WTC11 (cell line): ENCODE measurements at regions not wholly inside any gene's neighbourhood (a gene's known extent, or its start where the extent isn't known, plus 50 kb on each side); places are given as distances from the start of the nearest gene placed in this dataset.

Source experiments
- ATAC-seq: fragments of 200-7000 bp; cut with Tn5 transposase; 2 replicates; pipeline ENCODE4 v1.10.0; 2021; ENCODE audit warnings: mild to moderate bottlenecking, moderate library complexity
- CTCF ChIA-PET: fragments of 300-600 bp; sonication (Branson Sonifier 250); formaldehyde crosslinking; loops from one replicate; lab custom pipeline; 2021; ENCODE audit warnings: antibody characterized with exemption; lab: Charles Lee
- POLR2A ChIA-PET: fragments of 350-600 bp; sonication (Branson Sonifier 250); formaldehyde crosslinking; loops from one replicate; lab custom pipeline; 2021; ENCODE audit warnings: antibody characterized with exemption; lab: Charles Lee
- DNase-seq: peaks from one replicate; pipeline ENCODE4 v3.0.0; 2021; ENCODE audit warnings: low spot score
- H3K27ac Mint-ChIP-seq: 2 replicates; pipeline ENCODE4 v1.8.0; 2021; ENCODE audit warnings: mixed read lengths
- H3K27me3 Mint-ChIP-seq: 2 replicates; pipeline ENCODE4 v1.8.0; 2021; ENCODE audit warnings: low read depth, mild to moderate bottlenecking, moderate library complexity, mixed read lengths
- H3K36me3 Mint-ChIP-seq: 2 replicates; pipeline ENCODE4 v1.8.0; 2021; ENCODE audit warnings: mixed read lengths
- H3K4me1 Mint-ChIP-seq: 2 replicates; pipeline ENCODE4 v1.8.0; 2022; ENCODE audit warnings: mixed read lengths
- H3K4me3 Mint-ChIP-seq: 2 replicates; pipeline ENCODE4 v1.8.0; 2021; ENCODE audit warnings: mild to moderate bottlenecking, moderate library complexity, mixed read lengths
- H3K9me3 Mint-ChIP-seq: 2 replicates; pipeline ENCODE4 v1.8.0; 2021; ENCODE audit warnings: mixed read lengths
- ATF6 ChIP-seq: sonication (generic); formaldehyde crosslinking; IDR thresholded peaks from 2 replicates; pipeline ENCODE4 v1.8.1; 2023; ENCODE audit warnings: mild to moderate bottlenecking, missing genetic modification reagents
- CREB1 ChIP-seq: sonication (generic); formaldehyde crosslinking; IDR thresholded peaks from 2 replicates; pipeline ENCODE4 v1.8.0; 2023; ENCODE audit warnings: mild to moderate bottlenecking, missing genetic modification reagents
- E2F1 ChIP-seq: sonication (generic); formaldehyde crosslinking; IDR thresholded peaks from 2 replicates; pipeline ENCODE4 v1.8.0; 2022; ENCODE audit warnings: mild to moderate bottlenecking, missing genetic modification reagents
- ELF4 ChIP-seq: sonication (generic); formaldehyde crosslinking; IDR thresholded peaks from 2 replicates; pipeline ENCODE4 v1.8.1; 2022; ENCODE audit warnings: low read depth, mild to moderate bottlenecking, moderate library complexity, missing genetic modification reagents
- ESRRA ChIP-seq: sonication (generic); formaldehyde crosslinking; IDR thresholded peaks from 2 replicates; pipeline ENCODE4 v1.8.1; 2022; ENCODE audit warnings: mild to moderate bottlenecking, missing genetic modification reagents, borderline replicate concordance
- ETV6 ChIP-seq: sonication (generic); formaldehyde crosslinking; IDR thresholded peaks from 2 replicates; pipeline ENCODE4 v1.8.1; 2022; ENCODE audit warnings: mild to moderate bottlenecking, missing genetic modification reagents
- FOXJ3 ChIP-seq: sonication (generic); formaldehyde crosslinking; IDR thresholded peaks from 2 replicates; pipeline ENCODE4 v1.9.0; 2021; ENCODE audit warnings: missing genetic modification reagents, mild to moderate bottlenecking, borderline replicate concordance
- FOXP1 ChIP-seq: sonication (generic); formaldehyde crosslinking; IDR thresholded peaks from 2 replicates; pipeline ENCODE4 v1.8.0; 2022; ENCODE audit warnings: missing genetic modification reagents, mild to moderate bottlenecking, moderate library complexity, borderline replicate concordance
- GRHL2 ChIP-seq: fragments of 250-450 bp; sonication (Bioruptor Pico); IDR thresholded peaks from 2 replicates; pipeline ENCODE4 v1.8.0; 2022; ENCODE audit warnings: mild to moderate bottlenecking, moderate library complexity; ENCODE audit not compliant: insufficient replicate concordance, severe bottlenecking
- HMGA2 ChIP-seq: fragments of 250-450 bp; sonication (Bioruptor Pico); IDR thresholded peaks from 2 replicates; pipeline ENCODE4 v1.4.0; 2021; ENCODE audit warnings: mild to moderate bottlenecking, moderate library complexity
- JAZF1 ChIP-seq: fragments of 250-450 bp; sonication (Bioruptor Pico); IDR thresholded peaks from 2 replicates; pipeline ENCODE4 v1.9.0; 2021; ENCODE audit warnings: moderate library complexity, mild to moderate bottlenecking, inconsistent platforms
- MXD4 ChIP-seq: fragments of 250-450 bp; sonication (Bioruptor Pico); IDR thresholded peaks from 2 replicates; pipeline ENCODE4 v1.8.0; 2021; ENCODE audit warnings: mild to moderate bottlenecking, moderate library complexity, borderline replicate concordance
- MYBL2 ChIP-seq: sonication (generic); formaldehyde crosslinking; IDR thresholded peaks from 2 replicates; pipeline ENCODE4 v1.8.1; 2023; ENCODE audit warnings: mild to moderate bottlenecking, moderate library complexity, missing genetic modification reagents
- NFYB ChIP-seq: sonication (generic); formaldehyde crosslinking; conservative IDR thresholded peaks from 2 replicates; pipeline ENCODE4 v1.8.0; 2022; ENCODE audit warnings: low read depth, missing genetic modification reagents
- PRRX2 ChIP-seq: fragments of 250-450 bp; sonication (Bioruptor Pico); IDR thresholded peaks from 2 replicates; pipeline ENCODE4 v1.8.0; 2021; ENCODE audit warnings: mild to moderate bottlenecking
- SP1 ChIP-seq: sonication (generic); formaldehyde crosslinking; conservative IDR thresholded peaks from 2 replicates; pipeline ENCODE4 v1.8.1; 2022; ENCODE audit warnings: missing genetic modification reagents
- TP53 ChIP-seq: sonication (generic); formaldehyde crosslinking; IDR thresholded peaks from 2 replicates; pipeline ENCODE4 v1.8.1; 2023; ENCODE audit warnings: mild to moderate bottlenecking, missing genetic modification reagents
- USF1 ChIP-seq: sonication (generic); formaldehyde crosslinking; IDR thresholded peaks from 2 replicates; pipeline ENCODE4 v1.8.0; 2022; ENCODE audit warnings: mild to moderate bottlenecking, missing genetic modification reagents
- ZBTB21 ChIP-seq: sonication (generic); formaldehyde crosslinking; IDR thresholded peaks from 2 replicates; pipeline ENCODE4 v1.8.1; 2023; ENCODE audit warnings: mild to moderate bottlenecking, missing genetic modification reagents, borderline replicate concordance
- ZNF263 ChIP-seq: sonication (generic); formaldehyde crosslinking; IDR thresholded peaks from 2 replicates; pipeline ENCODE4 v1.8.1; 2022; ENCODE audit warnings: low read depth, mild to moderate bottlenecking, moderate library complexity, missing genetic modification reagents
- ZNF416 ChIP-seq: fragments of 250-450 bp; sonication (Bioruptor Pico); IDR thresholded peaks from 2 replicates; pipeline ENCODE4 v1.9.0; 2021; ENCODE audit warnings: mild to moderate bottlenecking, inconsistent platforms
- ZNF423 ChIP-seq: fragments of 250-450 bp; sonication (Bioruptor Pico); IDR thresholded peaks from 2 replicates; pipeline ENCODE4 v2.1.2; 2022; ENCODE audit warnings: mild to moderate bottlenecking, moderate library complexity
- ZNF671 ChIP-seq: fragments of 250-450 bp; sonication (Bioruptor Pico); IDR thresholded peaks from 2 replicates; pipeline ENCODE4 v1.8.0; 2021; ENCODE audit warnings: mild to moderate bottlenecking
- TF ChIP-seq, protein P1 (sequence below): sonication (generic); formaldehyde crosslinking; IDR thresholded peaks from 2 replicates; pipeline ENCODE4 v1.8.0; 2023; ENCODE audit warnings: missing genetic modification reagents
- TF ChIP-seq, protein P2 (sequence below): sonication (generic); formaldehyde crosslinking; IDR thresholded peaks from 2 replicates; pipeline ENCODE4 v1.8.1; 2022; ENCODE audit warnings: mild to moderate bottlenecking, missing genetic modification reagents, moderate library complexity, borderline replicate concordance
- TF ChIP-seq, protein P3 (sequence below): sonication (generic); formaldehyde crosslinking; IDR thresholded peaks from 2 replicates; pipeline ENCODE4 v1.8.1; 2023; ENCODE audit warnings: mild to moderate bottlenecking, missing genetic modification reagents, moderate library complexity
- TF ChIP-seq, protein P4 (sequence below): fragments of 200-600 bp; IDR thresholded peaks from 2 replicates; pipeline ENCODE4 v1.8.0; 2022; ENCODE audit warnings: antibody characterized with exemption

GRCh38 chr1:118429856-118430255, 244.8 kb upstream of the SPAG17 start:
- ChIA-PET POLR2A (no interaction called here), CTCF (interaction anchor here (0.6 to 1.1 kb wide), 3 partner anchors 31 to 759 kb away, joined by 3 to 4 read pairs (median 3); no protein-coding TSS in a partner anchor)
- H3K4me1 Mint-ChIP-seq: no peaks in the 10 kb centered on the region
- DNase-seq: no peak
- no peaks in the 10 kb centered on the region for H3K9me3 Mint-ChIP-seq
- no peaks in the 10 kb centered on the region for H3K36me3 Mint-ChIP-seq
- no peak overlapping the region for H3K4me3 Mint-ChIP-seq
- H3K27me3 Mint-ChIP-seq: no peaks in the 10 kb centered on the region
- ATAC-seq: no peak
- no peak for TF ChIP-seq ESRRA (CRISPR knock-in tag)
- TF ChIP-seq JAZF1 (CRISPR knock-in tag): no peak
- no peak for TF ChIP-seq ZNF671
- no peak for TF ChIP-seq ELF4 (CRISPR knock-in tag)
- no peak for TF ChIP-seq TP53 (CRISPR knock-in tag)
- no peak for TF ChIP-seq GRHL2
- TF ChIP-seq SP1: no peak
- TF ChIP-seq FOXJ3 (CRISPR knock-in tag): no peak
- no peak for TF ChIP-seq ETV6 (CRISPR knock-in tag)
- no peak for TF ChIP-seq MYBL2 (CRISPR knock-in tag)
- no peak for TF ChIP-seq E2F1 (CRISPR knock-in tag)
- no peak for TF ChIP-seq ZNF416 (CRISPR knock-in tag)
- TF ChIP-seq, protein P1, sequence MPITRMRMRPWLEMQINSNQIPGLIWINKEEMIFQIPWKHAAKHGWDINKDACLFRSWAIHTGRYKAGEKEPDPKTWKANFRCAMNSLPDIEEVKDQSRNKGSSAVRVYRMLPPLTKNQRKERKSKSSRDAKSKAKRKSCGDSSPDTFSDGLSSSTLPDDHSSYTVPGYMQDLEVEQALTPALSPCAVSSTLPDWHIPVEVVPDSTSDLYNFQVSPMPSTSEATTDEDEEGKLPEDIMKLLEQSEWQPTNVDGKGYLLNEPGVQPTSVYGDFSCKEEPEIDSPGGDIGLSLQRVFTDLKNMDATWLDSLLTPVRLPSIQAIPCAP (CRISPR knock-in tag): no peak
- TF ChIP-seq USF1: no peak
- no peak overlapping the region for H3K27ac Mint-ChIP-seq

GRCh38 chr1:118421868-118422350, 236.9 kb upstream of the SPAG17 start:
- Mint-ChIP-seq H3K9me3 (no peaks in the 10 kb centered on the region), H3K27me3 (no peaks in the 10 kb centered on the region), H3K36me3 (no peaks in the 10 kb centered on the region), H3K27ac (no peak overlapping the region), H3K4me1 (no peaks in the 10 kb centered on the region), H3K4me3 (no peak overlapping the region)
- no peak for TF ChIP-seq ZNF263 (CRISPR knock-in tag)
- TF ChIP-seq ZNF671: no peak
- no peak for TF ChIP-seq PRRX2 (CRISPR knock-in tag)
- TF ChIP-seq FOXP1: no peak
- TF ChIP-seq, protein P2, sequence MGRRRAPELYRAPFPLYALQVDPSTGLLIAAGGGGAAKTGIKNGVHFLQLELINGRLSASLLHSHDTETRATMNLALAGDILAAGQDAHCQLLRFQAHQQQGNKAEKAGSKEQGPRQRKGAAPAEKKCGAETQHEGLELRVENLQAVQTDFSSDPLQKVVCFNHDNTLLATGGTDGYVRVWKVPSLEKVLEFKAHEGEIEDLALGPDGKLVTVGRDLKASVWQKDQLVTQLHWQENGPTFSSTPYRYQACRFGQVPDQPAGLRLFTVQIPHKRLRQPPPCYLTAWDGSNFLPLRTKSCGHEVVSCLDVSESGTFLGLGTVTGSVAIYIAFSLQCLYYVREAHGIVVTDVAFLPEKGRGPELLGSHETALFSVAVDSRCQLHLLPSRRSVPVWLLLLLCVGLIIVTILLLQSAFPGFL (CRISPR knock-in tag): no peak
- TF ChIP-seq ETV6 (CRISPR knock-in tag): no peak
- no peak for TF ChIP-seq ESRRA (CRISPR knock-in tag)
- TF ChIP-seq ZBTB21 (CRISPR knock-in tag): no peak
- TF ChIP-seq, protein P3, sequence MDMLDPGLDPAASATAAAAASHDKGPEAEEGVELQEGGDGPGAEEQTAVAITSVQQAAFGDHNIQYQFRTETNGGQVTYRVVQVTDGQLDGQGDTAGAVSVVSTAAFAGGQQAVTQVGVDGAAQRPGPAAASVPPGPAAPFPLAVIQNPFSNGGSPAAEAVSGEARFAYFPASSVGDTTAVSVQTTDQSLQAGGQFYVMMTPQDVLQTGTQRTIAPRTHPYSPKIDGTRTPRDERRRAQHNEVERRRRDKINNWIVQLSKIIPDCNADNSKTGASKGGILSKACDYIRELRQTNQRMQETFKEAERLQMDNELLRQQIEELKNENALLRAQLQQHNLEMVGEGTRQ (CRISPR knock-in tag): no peak
- TF ChIP-seq CREB1 (CRISPR knock-in tag): no peak
- TF ChIP-seq MXD4 (CRISPR knock-in tag): no peak
- no peak for TF ChIP-seq ZNF423 (CRISPR knock-in tag)
- TF ChIP-seq ZNF416 (CRISPR knock-in tag): no peak
- TF ChIP-seq SP1: no peak
- TF ChIP-seq ATF6: no peak
- no peak for TF ChIP-seq HMGA2 (CRISPR knock-in tag)
- TF ChIP-seq, protein P4, sequence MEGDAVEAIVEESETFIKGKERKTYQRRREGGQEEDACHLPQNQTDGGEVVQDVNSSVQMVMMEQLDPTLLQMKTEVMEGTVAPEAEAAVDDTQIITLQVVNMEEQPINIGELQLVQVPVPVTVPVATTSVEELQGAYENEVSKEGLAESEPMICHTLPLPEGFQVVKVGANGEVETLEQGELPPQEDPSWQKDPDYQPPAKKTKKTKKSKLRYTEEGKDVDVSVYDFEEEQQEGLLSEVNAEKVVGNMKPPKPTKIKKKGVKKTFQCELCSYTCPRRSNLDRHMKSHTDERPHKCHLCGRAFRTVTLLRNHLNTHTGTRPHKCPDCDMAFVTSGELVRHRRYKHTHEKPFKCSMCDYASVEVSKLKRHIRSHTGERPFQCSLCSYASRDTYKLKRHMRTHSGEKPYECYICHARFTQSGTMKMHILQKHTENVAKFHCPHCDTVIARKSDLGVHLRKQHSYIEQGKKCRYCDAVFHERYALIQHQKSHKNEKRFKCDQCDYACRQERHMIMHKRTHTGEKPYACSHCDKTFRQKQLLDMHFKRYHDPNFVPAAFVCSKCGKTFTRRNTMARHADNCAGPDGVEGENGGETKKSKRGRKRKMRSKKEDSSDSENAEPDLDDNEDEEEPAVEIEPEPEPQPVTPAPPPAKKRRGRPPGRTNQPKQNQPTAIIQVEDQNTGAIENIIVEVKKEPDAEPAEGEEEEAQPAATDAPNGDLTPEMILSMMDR: no peak
- TF ChIP-seq TP53 (CRISPR knock-in tag): no peak
- TF ChIP-seq NFYB: no peak
- DNase-seq: no peak
- no peak for ATAC-seq
- ChIA-PET CTCF (interaction anchor here (1.2 kb wide), 1 partner anchor 198 kb away, joined by 3 read pairs; no protein-coding TSS in a partner anchor), POLR2A (no interaction called here)
